ENCODE measurements at regions not wholly inside any gene's neighbourhood (a gene's known extent, or its start where the extent isn't known, plus 50 kb on each side); places are given as distances from the start of the nearest gene placed in this dataset.

GRCh38 chr15:94004697-94005096 lies 226.7 kb upstream of the MCTP2 start:
- DNase-seq (ENCODE audit: low read depth), result no peak

- no peak for DNase-seq (ENCODE audit: low read depth)
These were observed 229.3 kb upstream of the MCTP2 start for GRCh38 chr15:94002041-94002440.

GRCh38 chr15:94001255-94001801 lies 230.0 kb upstream of the MCTP2 start:
- no peak for DNase-seq (ENCODE audit: low read depth)

- DNase-seq (ENCODE audit: low read depth), result no peak
These were observed 230.8 kb upstream of the MCTP2 start for GRCh38 chr15:94000606-94001005.

- no peak for DNase-seq (ENCODE audit: low read depth)
These were observed 234.2 kb upstream of the MCTP2 start for GRCh38 chr15:93997071-93997658.

- no peak for DNase-seq (ENCODE audit: low read depth)
These were observed 241.8 kb upstream of the MCTP2 start for GRCh38 chr15:93989440-93989998.

- DNase-seq (ENCODE audit: low read depth), result no peak
These were observed 244.3 kb upstream of the MCTP2 start for GRCh38 chr15:93987068-93987467.

GRCh38 chr15:93986400-93986984 lies 244.9 kb upstream of the MCTP2 start:
- DNase-seq (ENCODE audit: low read depth), result no peak

- DNase-seq (ENCODE audit: low read depth), result no peak
These were observed 245.4 kb upstream of the MCTP2 start for GRCh38 chr15:93985925-93986324.

- DNase-seq (ENCODE audit: low read depth), result no peak
These were observed 246.2 kb upstream of the MCTP2 start for GRCh38 chr15:93985176-93985575.

- DNase-seq (ENCODE audit: low read depth), result no peak
These were observed 247.8 kb upstream of the MCTP2 start for GRCh38 chr15:93983526-93983925.

- DNase-seq (ENCODE audit: low read depth), result no peak
These were observed 249.1 kb upstream of the MCTP2 start for GRCh38 chr15:93982226-93982727.

- no peak for DNase-seq (ENCODE audit: low read depth)
These were observed 249.7 kb upstream of the MCTP2 start for GRCh38 chr15:93981706-93982105.

- no peak for DNase-seq (ENCODE audit: low read depth)
These were observed 251.0 kb upstream of the MCTP2 start for GRCh38 chr15:93980261-93980911.

- no peak for DNase-seq (ENCODE audit: low read depth)
These were observed 256.4 kb upstream of the MCTP2 start for GRCh38 chr15:93974804-93975481.

- DNase-seq (ENCODE audit: low read depth), result no peak
These were observed 258.1 kb upstream of the MCTP2 start for GRCh38 chr15:93973287-93973686.

- DNase-seq (ENCODE audit: low read depth), result no peak
These were observed 262.6 kb upstream of the MCTP2 start for GRCh38 chr15:93968773-93969172.

- no peak for DNase-seq (ENCODE audit: low read depth)
These were observed 266.0 kb upstream of the MCTP2 start for GRCh38 chr15:93965304-93965908.

- DNase-seq (ENCODE audit: low read depth), result no peak
These were observed 276.3 kb upstream of the MCTP2 start for GRCh38 chr15:93954985-93955571.

- DNase-seq (ENCODE audit: low read depth), result no peak
These were observed 282.6 kb upstream of the MCTP2 start for GRCh38 chr15:93948726-93949125.

GRCh38 chr15:93943586-93943985 lies 287.8 kb upstream of the MCTP2 start:
- DNase-seq (ENCODE audit: low read depth), result no peak

Data from CMK (cell line).